HCT116 (cell line): ENCODE measurements at regions not wholly inside any gene's neighbourhood (a gene's known extent, or its start where the extent isn't known, plus 50 kb on each side); places are given as distances from the start of the nearest gene placed in this dataset.

ENCODE experiments used
- ATAC-seq: fragments of 200-7000 bp; cut with Tn5 transposase; 2 replicates; pipeline ENCODE4 v1.9.1; 2020; ENCODE audit warnings: mild to moderate bottlenecking, moderate library complexity
- BruUV-seq: library from RNA; stranded (reverse); fragments of 400-500 nt; replicated peaks from 2 replicates; lab custom pipeline; 2021; lab: Mats Ljungman, UMichigan
- CTCF ChIA-PET: fragments of 300-600 bp; sonication (Branson Sonifier 250); formaldehyde crosslinking; loops from one replicate; lab custom pipeline; 2021; ENCODE audit warnings: antibody characterized with exemption; lab: Charles Lee
- POLR2A ChIA-PET: fragments of 300-600, 350-600 bp; sonication (Branson Sonifier 250); formaldehyde crosslinking; loops from one replicate; lab custom pipeline; 2021; ENCODE audit warnings: antibody characterized with exemption; lab: Charles Lee
- RAD21 ChIA-PET, 2 experiments: fragments of 300-600 bp; sonication (Branson Sonifier 250); formaldehyde crosslinking; loops; one replicate each; lab custom pipeline; 2023; ENCODE audit warnings: low total read pairs in 2 of 2; ENCODE audit not compliant: uncharacterized antibody in 2 of 2, unreplicated experiment in 2 of 2, low non-redundant PET in 1 of 2; lab: Charles Lee
- DNase-seq: peaks from one replicate; pipeline ENCODE4 v3.0.0-alpha.2; 2010; ENCODE audit warnings: low read depth, low spot score
- H2AFZ ChIP-seq: fragments of 200-600 bp; shearing (Covaris generic), sonication (generic); 2 replicates; pipeline ENCODE4 v1.6.1; 2017; ENCODE audit warnings: low read depth, mixed run types, mixed read lengths, antibody characterized with exemption, low read length; ENCODE audit not compliant: poor library complexity, severe bottlenecking
- H3K27ac ChIP-seq: 2 replicates; pipeline ENCODE4 v1.5.1; 2012; ENCODE audit warnings: low read depth, low read length
- H3K27me3 ChIP-seq: fragments of 200-600 bp; sonication (generic); 2 replicates; pipeline ENCODE4 v1.6.1; 2016; ENCODE audit warnings: mixed run types, low read length, mixed read lengths; ENCODE audit not compliant: insufficient read depth
- H3K36me3 ChIP-seq, 2 experiments: fragments of 200-500 bp in 1 of 2; fragments of 200-600 bp in 1 of 2; sonication (Bioruptor generic) in 1 of 2; sonication (generic) in 1 of 2; 2 replicates each; pipeline versions ENCODE4 v1.5.1 to v1.6.1; 2014 to 2016; ENCODE audit warnings: low read length in 2 of 2, inconsistent platforms in 1 of 2, mixed read lengths in 1 of 2, mixed run types in 1 of 2; ENCODE audit not compliant: insufficient read depth in 2 of 2, control insufficient read depth in 1 of 2
- H3K4me1 ChIP-seq, 2 experiments: fragments of 200-600 bp in 1 of 2; sonication (generic) in 1 of 2; 2 replicates each; pipeline versions ENCODE4 v1.5.1 to v1.6.1; 2012 to 2017; ENCODE audit warnings: low read length in 2 of 2, inconsistent platforms in 1 of 2, mild to moderate bottlenecking in 1 of 2, mixed read lengths in 1 of 2, mixed run types in 1 of 2, moderate library complexity in 1 of 2; ENCODE audit not compliant: insufficient read depth in 2 of 2, control insufficient read depth in 1 of 2
- H3K4me2 ChIP-seq: fragments of 200-600 bp; sonication (generic); 2 replicates; pipeline ENCODE4 v1.6.1; 2017; ENCODE audit warnings: mixed run types, low read length, mixed read lengths
- H3K4me3 ChIP-seq, 2 experiments: fragments of 200-600 bp in 1 of 2; sonication (generic) in 1 of 2; replicated peaks in 1 of 2; 2 replicates each; pipeline ENCODE4 v1.5.1; 2011 to 2016; ENCODE audit warnings: low read length in 2 of 2, control low read depth in 1 of 2, low read depth in 1 of 2, mild to moderate bottlenecking in 1 of 2, mixed read lengths in 1 of 2, mixed run types in 1 of 2
- H3K79me2 ChIP-seq: fragments of 200-600 bp; sonication (generic); 2 replicates; pipeline ENCODE4 v1.6.1; 2017; ENCODE audit warnings: mild to moderate bottlenecking, mixed run types, low read length, moderate library complexity, mixed read lengths; ENCODE audit not compliant: insufficient read depth
- H3K9ac ChIP-seq: fragments of 200-600 bp; sonication (generic); 2 replicates; pipeline ENCODE4 v1.6.1; 2016; ENCODE audit warnings: low read length, mixed read lengths
- H3K9me2 ChIP-seq: fragments of 200-600 bp; sonication (generic), shearing (Covaris generic); 2 replicates; pipeline ENCODE4 v1.6.1; 2017; ENCODE audit warnings: mixed run types, mild to moderate bottlenecking, moderate library complexity; ENCODE audit not compliant: insufficient read depth
- H3K9me3 ChIP-seq, 2 experiments: fragments of 200-500 bp in 1 of 2; fragments of 200-600 bp in 1 of 2; sonication (Bioruptor generic) in 1 of 2; sonication (generic) in 1 of 2; 2 replicates each; pipeline ENCODE4 v1.6.1; 2014 to 2017; ENCODE audit warnings: low read length in 2 of 2, mixed read lengths in 2 of 2, inconsistent platforms in 1 of 2, low read depth in 1 of 2, mild to moderate bottlenecking in 1 of 2, mixed run types in 1 of 2, moderate library complexity in 1 of 2; ENCODE audit not compliant: control insufficient read depth in 1 of 2, insufficient read depth in 1 of 2
- H4K20me1 ChIP-seq: fragments of 200-600 bp; sonication (generic), shearing (Covaris generic); 2 replicates; pipeline ENCODE4 v1.6.1; 2017; ENCODE audit warnings: mixed run types, mild to moderate bottlenecking, moderate library complexity; ENCODE audit not compliant: insufficient read depth
- EZH2 ChIP-seq: fragments of 200-600 bp; sonication (generic); IDR thresholded peaks from 2 replicates; pipeline ENCODE4 v1.6.1; 2017; ENCODE audit warnings: antibody characterized with exemption, mixed run types
- EZH2phosphoT487 ChIP-seq: fragments of 200-600 bp; IDR thresholded peaks from 2 replicates; pipeline ENCODE4 v1.6.1; 2018; ENCODE audit warnings: antibody characterized with exemption, borderline replicate concordance
- JUND ChIP-seq: IDR thresholded peaks from 2 replicates; pipeline ENCODE4 v1.6.1; 2012
- POLR2AphosphoS5 ChIP-seq: IDR thresholded peaks from 2 replicates; pipeline ENCODE4 v1.6.1; 2011; ENCODE audit warnings: mild to moderate bottlenecking, low read depth, low read length, moderate library complexity
- SIN3A ChIP-seq: IDR thresholded peaks from 2 replicates; pipeline ENCODE4 v1.6.1; 2012; ENCODE audit warnings: low read depth
- TCF7L2 ChIP-seq: IDR thresholded peaks from 2 replicates; pipeline ENCODE4 v1.7.0; 2011; ENCODE audit warnings: borderline replicate concordance, inconsistent platforms; ENCODE audit not compliant: insufficient read depth, insufficient read length; ENCODE audit errors: extremely low read depth
- YY1 ChIP-seq: IDR thresholded peaks from 2 replicates; pipeline ENCODE4 v1.6.1; 2011; ENCODE audit warnings: low read length, low read depth, moderate library complexity, mild to moderate bottlenecking; ENCODE audit not compliant: insufficient replicate concordance; ENCODE audit errors: extremely low read depth
- intact Hi-C: fragments of 100-400 bp; cut with micrococcal nuclease; formaldehyde crosslinking; loops from 2 replicates; pipeline ENCODE4 v1.10.0; 2022
- TF ChIP-seq, protein P1 (sequence below), 3 experiments: fragments of 200-600 bp in 1 of 3; sonication (generic) in 1 of 3; IDR thresholded peaks in 2 of 3; conservative IDR thresholded peaks in 1 of 3; 2 replicates each; pipeline ENCODE4 v1.5.1; 2012 to 2017; ENCODE audit warnings: low read depth in 2 of 3, low read length in 2 of 3, antibody characterized with exemption in 1 of 3, borderline replicate concordance in 1 of 3, control low read depth in 1 of 3, mild to moderate bottlenecking in 1 of 3, mixed read lengths in 1 of 3, mixed run types in 1 of 3, moderate library complexity in 1 of 3; ENCODE audit not compliant: insufficient read depth in 1 of 3

DNA sequence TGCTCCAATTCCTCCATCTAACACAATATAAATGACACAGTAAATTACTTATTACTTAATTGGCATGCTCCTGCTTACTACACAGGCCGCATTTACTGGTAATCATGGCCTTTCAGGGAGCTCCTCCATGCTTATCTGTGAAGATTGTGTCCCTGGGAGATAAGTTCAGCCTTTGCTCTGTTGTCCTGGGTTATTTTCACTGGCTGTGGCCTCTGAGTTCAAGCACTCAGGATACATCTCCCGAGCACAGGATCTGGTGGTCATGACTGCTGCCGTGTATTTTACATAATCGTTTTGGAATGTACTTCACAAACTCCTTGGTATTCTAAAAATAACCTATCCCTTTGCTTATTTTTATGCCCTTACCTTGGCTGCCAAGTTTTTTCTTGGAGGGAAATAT lies 215.7 kb downstream of the ICE1 start:
- no peak for ATAC-seq
- CTCF ChIA-PET: no interaction called here

DNA sequence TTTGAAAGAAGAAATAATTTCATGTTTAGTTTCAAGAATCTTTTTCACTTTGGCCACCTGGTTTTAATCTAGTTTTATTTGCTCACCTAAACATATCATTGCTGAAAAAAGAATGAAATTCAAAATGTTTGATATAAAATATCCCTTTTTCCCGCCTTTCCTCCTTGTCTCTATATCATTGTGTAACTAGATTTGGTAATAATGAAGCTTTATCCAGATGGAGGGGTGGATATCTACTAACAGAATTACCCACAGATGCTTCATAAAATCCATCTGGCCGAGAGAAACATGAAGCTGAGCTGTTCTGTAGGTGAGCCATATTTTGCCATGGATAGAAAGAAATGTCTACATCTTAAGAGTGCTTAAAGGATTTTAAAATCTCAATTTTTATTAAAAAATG lies 214.7 kb downstream of the ICE1 start:
- intact Hi-C loops: no loop called here
- Histone ChIP-seq H3K79me2 (no peaks in the 10 kb centered on the region), H3K9me2 (no peaks in the 10 kb centered on the region), H3K27ac (no peak overlapping the region), H3K9me3 (no peaks in the 10 kb centered on the region), H3K9ac (no peak overlapping the region), H3K4me2 (no peak overlapping the region), H3K4me3 (no peak overlapping the region), H2AFZ (no peak overlapping the region), H4K20me1 (no peaks in the 10 kb centered on the region), H3K36me3 (no peaks in the 10 kb centered on the region), H3K4me1 (no peaks in the 10 kb centered on the region), H3K27me3 (peaks cover 30% of the 10 kb centered on the region)
- ChIA-PET POLR2A (no interaction called here), CTCF (no interaction called here), RAD21 (no interaction called here)
- TF ChIP-seq EZH2phosphoT487 (no peak), SIN3A (no peak), TCF7L2 (no peak), POLR2AphosphoS5 (no peak), YY1 (no peak), EZH2 (no peak)
- DNase-seq: no peak
- no TSS peak for BruUV-seq
- ATAC-seq: no peak

More for the DNA sequence above, 215.7 kb downstream of the ICE1 start:
- Histone ChIP-seq H3K79me2 (no peaks in the 10 kb centered on the region), H3K9ac (no peak overlapping the region), H3K4me1 (no peaks in the 10 kb centered on the region), H3K9me3 (no peaks in the 10 kb centered on the region), H3K4me2 (no peak overlapping the region), H3K36me3 (no peaks in the 10 kb centered on the region), H3K9me2 (no peaks in the 10 kb centered on the region), H2AFZ (no peak overlapping the region), H3K27me3 (peaks cover 24% of the 10 kb centered on the region), H4K20me1 (no peaks in the 10 kb centered on the region), H3K4me3 (no peak overlapping the region), H3K27ac (no peak overlapping the region)
- POLR2A ChIA-PET: no interaction called here
- TF ChIP-seq JUND (no peak), EZH2 (no peak)
- TF ChIP-seq, protein P1, sequence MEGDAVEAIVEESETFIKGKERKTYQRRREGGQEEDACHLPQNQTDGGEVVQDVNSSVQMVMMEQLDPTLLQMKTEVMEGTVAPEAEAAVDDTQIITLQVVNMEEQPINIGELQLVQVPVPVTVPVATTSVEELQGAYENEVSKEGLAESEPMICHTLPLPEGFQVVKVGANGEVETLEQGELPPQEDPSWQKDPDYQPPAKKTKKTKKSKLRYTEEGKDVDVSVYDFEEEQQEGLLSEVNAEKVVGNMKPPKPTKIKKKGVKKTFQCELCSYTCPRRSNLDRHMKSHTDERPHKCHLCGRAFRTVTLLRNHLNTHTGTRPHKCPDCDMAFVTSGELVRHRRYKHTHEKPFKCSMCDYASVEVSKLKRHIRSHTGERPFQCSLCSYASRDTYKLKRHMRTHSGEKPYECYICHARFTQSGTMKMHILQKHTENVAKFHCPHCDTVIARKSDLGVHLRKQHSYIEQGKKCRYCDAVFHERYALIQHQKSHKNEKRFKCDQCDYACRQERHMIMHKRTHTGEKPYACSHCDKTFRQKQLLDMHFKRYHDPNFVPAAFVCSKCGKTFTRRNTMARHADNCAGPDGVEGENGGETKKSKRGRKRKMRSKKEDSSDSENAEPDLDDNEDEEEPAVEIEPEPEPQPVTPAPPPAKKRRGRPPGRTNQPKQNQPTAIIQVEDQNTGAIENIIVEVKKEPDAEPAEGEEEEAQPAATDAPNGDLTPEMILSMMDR (IDR thresholded peaks at IDR 0.05 in 2 of 3, conservative IDR thresholded peaks at IDR 0.05 in 1 of 3; ENCODE audit: borderline replicate concordance in 1 of 3, insufficient read depth in 1 of 3, low read depth in 2 of 3, low read length in 2 of 3): no peak
- BruUV-seq: no TSS peak
- no peak for DNase-seq
- intact Hi-C loops: no loop called here
- RAD21 ChIA-PET: no interaction called here
